GM23338 (cell line): ENCODE measurements at regions not wholly inside any gene's neighbourhood (a gene's known extent, or its start where the extent isn't known, plus 50 kb on each side); places are given as distances from the start of the nearest gene placed in this dataset.

ENCODE experiments used
- CTCF ChIP-seq, 2 experiments: fragments of 200-600 bp in 1 of 2; sonication (generic) in 1 of 2; conservative IDR thresholded peaks; 2 replicates each; pipeline versions ENCODE4 v1.5.1 to v1.6.1; 2016 to 2017; ENCODE audit warnings: antibody characterized with exemption in 2 of 2, low read depth in 2 of 2, mild to moderate bottlenecking in 2 of 2, moderate library complexity in 1 of 2
- EZH2 ChIP-seq: fragments of 200-600 bp; sonication (generic); IDR thresholded peaks from one replicate; pipeline ENCODE4 v1.8.0; 2017; ENCODE audit warnings: antibody characterized with exemption, mild to moderate bottlenecking, low read depth; ENCODE audit not compliant: unreplicated experiment

- TF ChIP-seq CTCF (conservative IDR thresholded peaks at IDR 0.05; ENCODE audit: low read depth in 2 of 2) (no peak), EZH2 (no peak)
These were observed 95.9 kb downstream of the XCL2 start for GRCh38 chr1:168447871-168448270.
